CD1c-positive myeloid dendritic cell (primary cell): ENCODE measurements at regions not wholly inside any gene's neighbourhood (a gene's known extent, or its start where the extent isn't known, plus 50 kb on each side); places are given as distances from the start of the nearest gene placed in this dataset.
"Not testable (repeated sequence)": the region's sequence is repeated elsewhere in the genome, so short reads cannot be mapped to it uniquely, and the experiment has no call there.

Source experiments
- DNase-seq: peaks from one replicate; pipeline ENCODE4 v3.0.0-alpha.2; 2016; ENCODE audit errors: extremely low spot score

DNA sequence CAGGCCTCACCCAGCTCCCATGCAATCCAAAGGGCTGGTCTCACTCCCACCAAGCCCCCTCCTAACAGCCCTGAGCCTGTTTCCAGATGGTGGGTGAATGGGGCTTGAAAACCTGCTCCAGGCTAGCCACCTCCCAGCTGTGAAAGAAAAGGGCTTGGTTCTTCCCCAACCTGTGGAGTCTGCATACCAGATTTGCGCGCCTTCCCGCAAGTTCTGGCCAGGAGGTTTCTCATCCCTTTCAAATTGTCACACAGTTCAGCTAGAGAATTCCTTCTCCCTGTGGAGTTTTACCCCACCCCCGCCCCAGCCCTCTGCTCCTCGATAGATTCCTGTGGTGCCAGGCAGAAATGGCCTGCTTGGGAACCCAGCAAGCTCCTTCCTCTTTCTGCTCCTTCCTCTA is 734.6 kb upstream of the FAT3 start:
- DNase-seq, result no peak

- DNase-seq, result not testable (repeated sequence)
These were observed 740.7 kb upstream of the FAT3 start for GRCh38 chr11:91483956-91484355.

GRCh38 chr11:91481875-91482274 is 742.7 kb upstream of the FAT3 start:
- DNase-seq, result not testable (repeated sequence)

DNA sequence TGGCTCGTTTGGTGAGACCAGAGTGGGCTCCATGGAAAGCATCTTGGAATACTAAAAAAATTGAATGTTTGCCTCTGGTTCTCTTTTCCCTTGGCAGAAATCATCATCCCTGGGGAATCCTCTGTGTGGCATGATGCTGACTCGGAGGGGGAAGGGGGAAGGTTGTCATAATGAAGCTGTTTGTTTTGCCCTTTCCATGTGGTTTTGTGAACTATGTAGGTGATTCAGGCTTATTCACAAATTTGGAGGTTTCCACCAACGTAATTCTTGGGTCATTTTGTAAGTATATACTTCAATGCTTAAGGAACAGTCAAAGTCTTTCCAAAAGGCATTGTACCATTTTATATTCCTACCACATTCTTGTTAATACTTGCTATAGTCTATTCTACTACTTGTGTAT is 754.0 kb upstream of the FAT3 start:
- DNase-seq, result no peak

DNA sequence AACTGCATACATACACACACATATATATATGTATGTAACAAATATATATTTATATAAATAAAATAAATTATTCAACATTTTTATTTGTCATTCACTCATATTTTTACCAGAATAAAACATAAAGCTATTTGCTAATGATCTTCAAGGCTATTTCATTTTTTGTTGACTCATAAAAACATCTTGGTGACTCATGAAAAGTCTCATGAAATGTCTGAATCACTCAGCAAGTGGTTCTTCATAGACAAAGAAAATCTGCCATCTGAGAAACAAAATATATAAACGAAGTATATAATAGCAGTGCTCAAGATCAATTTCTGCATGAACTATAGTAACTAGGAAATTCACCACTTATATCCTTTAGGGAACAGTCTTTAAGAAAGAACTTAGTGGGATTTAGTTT is 764.8 kb upstream of the FAT3 start:
- DNase-seq, result no peak

DNA sequence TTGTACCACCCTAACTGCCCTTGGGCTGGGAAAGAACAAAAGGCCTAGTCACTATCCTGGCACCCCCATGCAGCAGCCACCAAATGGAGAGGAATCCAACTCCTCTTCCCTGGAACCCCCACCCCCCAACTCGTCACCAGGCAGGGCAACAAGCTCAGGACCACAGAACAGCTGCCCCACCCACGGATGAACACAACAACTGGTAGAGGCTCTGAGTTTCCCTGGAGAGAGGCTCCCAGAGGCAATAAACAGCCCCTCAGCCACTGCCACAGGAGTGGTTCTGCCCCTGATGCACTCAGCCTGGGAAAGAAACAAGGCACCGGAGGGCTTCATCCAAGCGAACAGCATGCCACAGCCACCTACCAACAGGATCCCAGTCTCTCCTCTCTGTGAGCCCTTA is 778.4 kb upstream of the FAT3 start:
- no peak for DNase-seq

DNA sequence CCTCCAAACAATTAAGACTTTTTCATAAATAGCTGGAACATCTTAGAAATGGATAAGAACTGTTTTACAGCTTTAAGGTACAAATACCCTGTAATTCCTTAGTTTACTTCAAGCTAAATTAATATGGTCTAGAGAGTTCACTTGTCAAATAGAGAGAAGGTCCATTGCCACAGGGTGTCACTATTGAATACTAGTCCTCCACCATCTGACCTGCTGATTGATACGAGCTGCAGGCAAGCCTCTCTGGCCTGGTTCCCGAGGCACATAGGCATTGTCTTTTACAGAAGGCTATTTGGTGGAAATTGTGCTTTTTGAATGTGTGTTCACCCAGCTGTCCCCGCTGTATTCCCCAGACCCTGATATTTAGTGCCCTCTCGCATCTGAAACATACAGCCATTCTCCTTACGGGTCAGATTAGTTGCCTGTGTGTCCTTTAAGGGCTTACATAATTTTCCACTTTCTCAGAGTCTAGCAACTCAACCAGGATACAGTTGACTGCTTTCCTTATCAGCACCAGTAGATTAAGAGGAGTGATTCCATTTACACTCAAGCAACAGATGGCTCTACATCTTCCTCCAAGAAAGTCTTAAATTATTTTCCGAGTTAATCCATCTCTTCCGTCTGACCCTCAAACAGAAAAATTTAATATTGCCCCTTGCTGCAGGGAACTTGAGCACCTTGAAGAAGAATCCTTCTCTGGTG is 788.8 kb upstream of the FAT3 start:
- no peak for DNase-seq

DNA sequence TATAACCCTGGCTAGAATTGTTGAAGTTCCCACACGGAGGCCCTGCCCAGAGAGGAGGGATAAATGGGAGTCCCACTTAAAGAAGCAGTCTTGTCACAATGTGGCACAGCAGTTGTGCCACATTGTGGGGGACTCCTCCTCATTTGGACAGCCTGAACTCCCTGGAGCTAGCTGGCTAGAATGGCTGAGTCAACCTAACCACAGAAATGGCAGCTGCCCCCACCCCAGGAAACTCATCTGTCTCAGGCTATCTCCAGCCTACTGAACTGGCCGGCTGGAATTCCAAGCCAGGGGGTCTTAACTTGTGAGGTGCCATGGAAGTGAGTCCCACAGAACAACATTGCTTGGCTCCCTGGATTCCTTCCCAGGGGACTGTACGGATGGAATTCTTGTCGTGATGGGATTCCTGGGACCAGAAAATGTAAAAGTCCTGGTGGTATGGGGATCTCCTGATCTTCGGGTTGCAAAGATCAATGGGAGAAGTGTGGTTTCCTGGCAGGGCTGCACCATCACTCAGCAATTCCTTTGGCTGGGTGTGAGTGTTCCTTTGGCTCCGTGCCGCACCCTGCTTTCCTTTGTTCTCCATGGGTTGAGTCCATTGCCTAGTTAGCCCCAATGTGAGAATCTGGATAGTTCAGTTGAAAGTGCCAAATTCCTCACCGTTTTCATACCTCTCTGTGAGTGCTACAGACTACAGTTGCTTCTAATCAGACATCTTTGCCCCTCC is 791.2 kb upstream of the FAT3 start:
- DNase-seq, result no peak

DNA sequence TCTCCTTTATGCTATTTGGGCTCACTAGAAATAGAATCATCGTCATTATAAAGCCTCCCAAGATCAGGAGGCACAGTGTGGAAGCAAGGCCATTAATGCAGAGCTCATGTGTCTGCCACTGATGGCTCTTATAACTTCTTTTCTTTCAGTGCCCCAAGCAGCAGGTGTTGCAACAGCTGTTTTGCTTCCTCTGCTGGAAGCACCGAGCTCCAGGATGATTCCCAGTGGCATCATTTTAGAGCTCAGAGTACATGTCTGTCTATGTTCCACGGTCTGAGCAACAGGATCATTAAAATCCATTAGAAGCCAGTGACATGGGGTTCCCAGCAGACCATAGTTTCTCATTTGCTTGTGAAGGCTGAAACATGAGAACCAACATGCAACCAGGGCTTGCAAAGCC is 803.0 kb upstream of the FAT3 start:
- DNase-seq, result no peak

DNA sequence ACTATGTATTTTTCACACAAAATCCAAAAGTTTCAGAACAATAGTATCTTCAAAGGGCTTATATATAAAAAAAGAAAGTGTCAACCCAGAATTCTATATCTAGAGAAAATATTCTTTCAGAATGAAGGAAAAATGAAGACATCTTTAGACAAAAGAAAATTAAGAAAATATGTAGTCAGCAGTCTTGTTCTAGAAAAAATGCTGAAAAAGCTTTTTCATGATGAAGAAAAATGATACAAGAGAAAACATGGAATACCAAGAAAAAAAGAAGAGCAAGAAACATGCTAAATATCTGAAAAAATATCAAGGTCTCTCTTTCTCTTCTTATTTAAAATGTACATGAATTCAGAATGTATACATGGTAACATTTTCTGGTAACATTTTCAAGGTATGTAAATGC is 816.8 kb upstream of the FAT3 start:
- DNase-seq, result no peak

DNA sequence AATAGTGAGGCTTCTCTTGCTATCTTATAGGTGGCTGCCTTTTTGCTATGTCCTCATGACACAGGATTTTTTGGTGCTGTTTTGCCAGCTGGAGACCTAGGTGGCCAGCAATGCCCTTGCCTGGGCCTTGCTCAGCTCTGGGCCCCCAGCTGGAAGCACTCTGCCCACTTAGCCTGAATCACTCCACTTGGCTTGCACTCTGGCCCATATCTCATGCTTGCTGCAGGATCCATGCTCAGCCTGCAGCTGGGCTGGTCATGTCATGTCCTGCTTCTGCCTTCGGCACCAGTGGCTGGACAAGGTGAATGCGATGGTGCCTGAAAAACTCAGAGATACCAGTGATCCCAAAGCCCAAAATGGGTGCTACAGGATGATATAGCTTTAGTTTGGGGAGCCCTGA is 818.6 kb upstream of the FAT3 start:
- no peak for DNase-seq

DNA sequence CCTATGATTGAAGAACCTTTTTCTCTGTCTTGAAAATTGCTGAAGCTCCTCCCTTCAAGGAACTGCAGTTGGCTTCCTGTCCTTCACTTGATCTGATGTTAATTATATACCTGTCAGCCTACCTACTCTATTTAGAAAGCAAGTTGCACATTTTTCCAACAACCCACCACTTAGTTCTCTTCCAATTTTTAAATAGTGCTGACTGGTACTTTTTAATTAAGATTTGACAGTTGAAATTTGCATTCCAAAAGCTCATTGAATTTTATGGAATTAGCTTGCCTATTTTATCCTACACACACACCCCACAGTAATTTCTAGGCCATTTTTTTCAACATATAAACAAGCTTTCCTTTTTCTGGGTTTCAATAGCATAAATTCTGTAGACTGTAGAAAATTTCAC is 820.3 kb upstream of the FAT3 start:
- no peak for DNase-seq

GRCh38 chr11:91397134-91397468 is 827.5 kb upstream of the FAT3 start:
- DNase-seq, result no peak

DNA sequence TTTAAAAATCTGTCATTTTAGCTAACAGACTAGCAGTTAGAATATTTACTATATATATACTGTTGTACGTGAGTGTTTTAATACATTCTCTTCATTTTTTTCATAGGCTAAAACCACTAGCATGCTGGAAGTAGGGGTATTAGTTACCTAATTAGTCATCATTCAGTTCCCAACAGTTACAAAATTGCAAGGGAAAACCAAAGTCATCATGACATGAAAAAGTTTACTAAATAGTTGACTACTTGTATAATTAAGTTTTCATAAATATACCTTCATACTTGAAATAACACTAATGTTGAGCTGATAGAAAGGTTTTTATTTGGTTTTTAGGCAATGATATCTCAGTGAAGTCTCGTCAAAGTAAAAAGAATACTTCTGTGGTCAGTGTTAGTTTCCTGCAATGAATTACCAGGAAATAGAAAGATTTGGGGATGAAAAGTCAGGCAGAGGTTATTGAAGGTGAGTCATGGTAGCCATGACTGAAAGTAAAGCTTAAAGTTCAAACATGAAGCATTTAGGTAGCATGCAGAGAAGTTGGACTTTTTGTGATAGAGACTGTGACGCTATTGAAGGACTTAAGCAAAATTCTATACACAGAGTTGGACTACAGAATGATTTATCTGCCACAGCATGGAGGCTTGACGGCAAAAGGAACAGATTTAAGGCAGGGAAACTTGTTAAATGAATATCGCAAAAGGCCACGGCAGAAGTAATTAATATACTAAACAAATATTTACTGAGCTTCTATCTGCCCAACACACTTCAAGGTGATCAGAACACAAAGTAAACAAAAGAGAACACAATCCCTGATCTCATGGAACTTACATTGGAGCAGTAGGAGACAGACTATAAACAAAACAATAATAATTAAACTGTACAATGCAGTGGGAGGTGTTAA is 828.1 kb upstream of the FAT3 start:
- no peak for DNase-seq

GRCh38 chr11:91394727-91395414 is 829.7 kb upstream of the FAT3 start:
- no peak for DNase-seq

GRCh38 chr11:91394073-91394726 is 830.4 kb upstream of the FAT3 start:
- DNase-seq, result no peak

DNA sequence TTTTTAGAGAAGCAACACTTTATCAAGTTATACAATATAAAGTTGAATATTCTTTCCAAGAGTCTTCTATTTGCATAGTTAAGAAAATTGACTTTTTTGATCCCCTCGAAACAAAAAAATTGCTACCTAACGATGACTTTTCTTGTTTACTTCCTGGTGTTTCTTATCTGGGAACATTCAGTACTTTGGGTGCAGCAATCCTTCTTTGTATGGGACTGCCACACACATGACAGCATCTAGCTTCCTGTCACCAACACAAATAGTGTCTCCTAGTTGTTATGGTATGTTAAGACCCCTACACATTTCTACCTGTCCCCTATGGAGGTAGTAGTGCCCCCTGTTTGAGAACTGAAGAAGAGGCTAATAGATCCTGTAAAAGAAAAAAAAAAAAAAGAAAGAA is 841.7 kb upstream of the FAT3 start:
- DNase-seq, result no peak

- DNase-seq, result no peak
These were observed 849.8 kb upstream of the FAT3 start for GRCh38 chr11:91374794-91375193.

- no peak for DNase-seq
These were observed 851.1 kb upstream of the FAT3 start for GRCh38 chr11:91373497-91373896.

- DNase-seq, result no peak
These were observed 857.8 kb upstream of the FAT3 start for GRCh38 chr11:91366816-91367215.

DNA sequence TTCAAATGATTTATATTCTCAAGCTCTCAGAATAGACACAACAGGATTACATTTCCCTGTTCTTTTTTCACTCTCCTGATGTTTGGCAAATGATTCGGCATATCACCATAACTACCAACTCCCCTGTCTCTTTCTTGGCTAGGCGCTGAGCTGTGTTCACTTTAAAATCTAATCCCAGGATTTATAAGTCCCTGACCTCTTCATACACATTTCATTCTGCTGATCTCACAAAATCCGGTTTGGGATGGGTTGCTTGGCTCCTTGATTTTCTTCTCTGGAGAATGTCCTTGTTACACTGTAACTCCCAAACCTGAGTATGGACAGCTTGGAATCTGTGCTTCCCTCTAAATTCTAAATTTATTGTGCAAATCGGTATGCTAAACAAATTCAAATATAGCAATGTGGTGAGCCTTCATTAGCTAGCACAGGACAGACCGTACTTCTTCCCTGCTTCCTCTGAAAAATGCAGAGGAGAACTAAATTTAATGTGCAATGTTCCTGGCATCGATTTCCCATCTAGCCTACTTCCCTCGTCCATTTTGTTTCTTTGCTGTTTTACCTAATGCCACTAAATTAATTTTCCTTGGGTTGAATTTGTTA is 858.5 kb upstream of the FAT3 start:
- no peak for DNase-seq
